ENCODE measurements at regions not wholly inside any gene's neighbourhood (a gene's known extent, or its start where the extent isn't known, plus 50 kb on each side); places are given as distances from the start of the nearest gene placed in this dataset.

- H3K36me3 ChIP-seq (ENCODE audit: control insufficient read depth in 2 of 2, extremely low read depth in 1 of 2, insufficient read depth in 2 of 2, low read length in 2 of 2): no peaks in the 10 kb centered on the region
- no peak overlapping the region for H3K4me2 ChIP-seq (ENCODE audit: insufficient read depth, low read length)
- POLR2A ChIA-PET: no interaction called here
- H3K9ac ChIP-seq (replicated peaks; ENCODE audit: extremely low read depth, insufficient read depth, low read length): no peak overlapping the region
- H3K9me1 ChIP-seq (replicated peaks; ENCODE audit: control insufficient read depth, extremely low read depth, insufficient read depth, low read length): no peaks in the 10 kb centered on the region
- H3K4me1 ChIP-seq (ENCODE audit: control insufficient read depth, extremely low read depth, insufficient read depth, low read length): no peaks in the 10 kb centered on the region
- no peaks in the 10 kb centered on the region for H3K79me2 ChIP-seq (ENCODE audit: control insufficient read depth, insufficient read depth, low read length)
- no peaks in the 10 kb centered on the region for H3K27me3 ChIP-seq (ENCODE audit: control insufficient read depth in 2 of 2, insufficient read depth in 2 of 2, low read length in 2 of 2)
- CTCF ChIA-PET: no interaction called here
- H2AFZ ChIP-seq (ENCODE audit: low read depth, low read length): no peak overlapping the region
- no peaks in the 10 kb centered on the region for H3K9me3 ChIP-seq (replicated peaks; ENCODE audit: control insufficient read depth, insufficient read depth, low read length)
- no TSS peak for BruUV-seq (replicated peaks)
- FAIRE-seq: no peak
- H3K4me3 ChIP-seq (replicated peaks in 1 of 3; ENCODE audit: insufficient read depth in 1 of 3, low read depth in 1 of 3, low read length in 3 of 3): no peak overlapping the region
- no peak overlapping the region for H3K27ac ChIP-seq (ENCODE audit: insufficient read depth, low read depth, low read length)
- dilution Hi-C loops (cut with MboI; ENCODE audit: extremely low pct_ligation_motif_present, low sequenced_read_pairs) (no loop called here), intact Hi-C loops (cut with micrococcal nuclease) (no loop called here)
- DNase-seq (ENCODE audit: low read depth, low spot score): no peak
- H4K20me1 ChIP-seq (replicated peaks; ENCODE audit: control insufficient read depth, extremely low read depth, insufficient read depth, low read length): no peaks in the 10 kb centered on the region
- TF ChIP-seq, protein P1, sequence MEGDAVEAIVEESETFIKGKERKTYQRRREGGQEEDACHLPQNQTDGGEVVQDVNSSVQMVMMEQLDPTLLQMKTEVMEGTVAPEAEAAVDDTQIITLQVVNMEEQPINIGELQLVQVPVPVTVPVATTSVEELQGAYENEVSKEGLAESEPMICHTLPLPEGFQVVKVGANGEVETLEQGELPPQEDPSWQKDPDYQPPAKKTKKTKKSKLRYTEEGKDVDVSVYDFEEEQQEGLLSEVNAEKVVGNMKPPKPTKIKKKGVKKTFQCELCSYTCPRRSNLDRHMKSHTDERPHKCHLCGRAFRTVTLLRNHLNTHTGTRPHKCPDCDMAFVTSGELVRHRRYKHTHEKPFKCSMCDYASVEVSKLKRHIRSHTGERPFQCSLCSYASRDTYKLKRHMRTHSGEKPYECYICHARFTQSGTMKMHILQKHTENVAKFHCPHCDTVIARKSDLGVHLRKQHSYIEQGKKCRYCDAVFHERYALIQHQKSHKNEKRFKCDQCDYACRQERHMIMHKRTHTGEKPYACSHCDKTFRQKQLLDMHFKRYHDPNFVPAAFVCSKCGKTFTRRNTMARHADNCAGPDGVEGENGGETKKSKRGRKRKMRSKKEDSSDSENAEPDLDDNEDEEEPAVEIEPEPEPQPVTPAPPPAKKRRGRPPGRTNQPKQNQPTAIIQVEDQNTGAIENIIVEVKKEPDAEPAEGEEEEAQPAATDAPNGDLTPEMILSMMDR (IDR thresholded peaks at IDR 0.05; ENCODE audit: extremely low read depth in 1 of 2, insufficient read depth in 1 of 2, low read depth in 1 of 2, low read length in 2 of 2): no peak
Measured at GRCh38 chr5:92729088-92729487, 851.9 kb downstream of the NR2F1-AS1 start.

GRCh38 chr5:92715946-92716520, 865.0 kb downstream of the NR2F1-AS1 start:
- FAIRE-seq (no peak), DNase-seq (ENCODE audit: low read depth, low spot score) (no peak)
- Histone ChIP-seq H3K4me2 (ENCODE audit: insufficient read depth, low read length) (no peak overlapping the region), H3K4me3 (replicated peaks in 1 of 3; ENCODE audit: insufficient read depth in 1 of 3, low read depth in 1 of 3, low read length in 3 of 3) (no peak overlapping the region), H3K27ac (ENCODE audit: insufficient read depth, low read depth, low read length) (no peak overlapping the region), H3K36me3 (ENCODE audit: control insufficient read depth in 2 of 2, extremely low read depth in 1 of 2, insufficient read depth in 2 of 2, low read length in 2 of 2) (no peaks in the 10 kb centered on the region), H3K4me1 (ENCODE audit: control insufficient read depth, extremely low read depth, insufficient read depth, low read length) (no peaks in the 10 kb centered on the region), H3K9me1 (replicated peaks; ENCODE audit: control insufficient read depth, extremely low read depth, insufficient read depth, low read length) (no peaks in the 10 kb centered on the region), H3K79me2 (ENCODE audit: control insufficient read depth, insufficient read depth, low read length) (no peaks in the 10 kb centered on the region), H2AFZ (ENCODE audit: low read depth, low read length) (no peak overlapping the region), H4K20me1 (replicated peaks; ENCODE audit: control insufficient read depth, extremely low read depth, insufficient read depth, low read length) (no peaks in the 10 kb centered on the region), H3K27me3 (ENCODE audit: control insufficient read depth in 2 of 2, insufficient read depth in 2 of 2, low read length in 2 of 2) (no peaks in the 10 kb centered on the region), H3K9ac (replicated peaks; ENCODE audit: extremely low read depth, insufficient read depth, low read length) (no peak overlapping the region), H3K9me3 (replicated peaks; ENCODE audit: control insufficient read depth, insufficient read depth, low read length) (no peaks in the 10 kb centered on the region)
- TF ChIP-seq GATA2 (IDR thresholded peaks at IDR 0.05; ENCODE audit: insufficient read depth, insufficient read length, low read depth, low read length) (no peak), MYC (IDR thresholded peaks at IDR 0.05; ENCODE audit: low read depth, low read length) (no peak), POLR2A (IDR thresholded peaks at IDR 0.05; ENCODE audit: low read depth, low read length) (no peak), EZH2 (IDR thresholded peaks at IDR 0.05; ENCODE audit: borderline replicate concordance, low read depth, low read length, severe bottlenecking) (no peak), POLR2AphosphoS5 (IDR thresholded peaks at IDR 0.05; ENCODE audit: insufficient read depth, low read depth, low read length) (no peak), JUN (IDR thresholded peaks at IDR 0.05; ENCODE audit: borderline replicate concordance, insufficient read depth, insufficient read length, low read depth) (no peak)
- TF ChIP-seq, protein P2, sequence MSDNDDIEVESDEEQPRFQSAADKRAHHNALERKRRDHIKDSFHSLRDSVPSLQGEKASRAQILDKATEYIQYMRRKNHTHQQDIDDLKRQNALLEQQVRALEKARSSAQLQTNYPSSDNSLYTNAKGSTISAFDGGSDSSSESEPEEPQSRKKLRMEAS (IDR thresholded peaks at IDR 0.05; ENCODE audit: insufficient read depth, insufficient read length): no peak
- TF ChIP-seq, protein P1 (IDR thresholded peaks at IDR 0.05; ENCODE audit: extremely low read depth in 1 of 2, insufficient read depth in 1 of 2, low read depth in 1 of 2, low read length in 2 of 2): no peak
- ChIA-PET CTCF (interaction anchor here (1.2 to 1.6 kb wide), 5 partner anchors 11 to 193 kb away, joined by 3 to 6 read pairs (median 4); no protein-coding TSS in a partner anchor), POLR2A (no interaction called here)
- intact Hi-C loops (cut with micrococcal nuclease): no loop called here
- dilution Hi-C loops (cut with MboI; ENCODE audit: extremely low pct_ligation_motif_present, low sequenced_read_pairs): no loop called here
- BruUV-seq (replicated peaks): no TSS peak

Measured in endothelial cell of umbilical vein (primary cell).